Middle frontal gyrus (tissue), 1 donor: ENCODE measurements at regions not wholly inside any gene's neighbourhood (a gene's known extent, or its start where the extent isn't known, plus 50 kb on each side); places are given as distances from the start of the nearest gene placed in this dataset.
"Not testable (repeated sequence)": the region's sequence is repeated elsewhere in the genome, so short reads cannot be mapped to it uniquely, and the experiment has no call there.

Experiments used
- DNase-seq: peaks from one replicate; pipeline ENCODE4 v3.0.0-alpha.2; 2015; ENCODE audit warnings: low spot score; ENCODE audit errors: extremely low spot score

GRCh38 chr12:67759829-67760228 is 111.3 kb downstream of the DYRK2 start:
- DNase-seq = no peak

DNA sequence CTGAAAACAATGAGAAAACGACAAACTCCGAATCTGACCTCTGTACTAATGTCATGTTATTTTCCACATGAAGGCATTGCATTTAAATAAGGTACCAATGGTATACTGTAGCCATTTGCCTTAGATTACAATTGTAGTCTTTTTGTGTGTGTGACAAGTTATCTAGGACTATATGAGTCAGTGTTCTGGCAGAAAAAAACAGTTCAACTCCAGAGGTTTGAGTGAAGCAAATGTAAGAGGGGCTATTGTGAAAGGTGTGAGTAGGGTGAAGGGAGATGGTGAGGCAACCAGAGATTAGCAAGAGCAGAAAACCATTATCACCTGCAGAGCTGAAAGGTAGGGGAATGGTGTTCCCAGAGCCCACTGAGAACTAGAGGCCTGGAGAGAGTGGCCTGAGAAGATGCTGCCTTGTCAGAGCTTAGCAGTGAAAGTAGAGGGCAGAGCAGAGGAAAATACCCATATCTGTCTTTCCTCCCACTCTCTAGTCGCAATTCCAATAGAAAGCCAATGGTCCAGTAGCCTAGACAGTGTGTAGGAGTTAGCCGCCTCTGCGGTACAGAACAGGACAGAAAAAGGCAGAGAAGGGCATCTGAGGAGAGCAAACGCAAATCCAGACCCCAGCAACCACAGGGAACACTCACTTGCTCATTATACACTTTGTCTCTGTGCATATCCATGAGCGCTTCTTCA is 112.2 kb downstream of the DYRK2 start:
- DNase-seq = no peak

- no peak for DNase-seq
Observed at GRCh38 chr12:67761566-67761965, 113.0 kb downstream of the DYRK2 start.

- no peak for DNase-seq
Observed at GRCh38 chr12:67764055-67764454, 115.5 kb downstream of the DYRK2 start.

DNA sequence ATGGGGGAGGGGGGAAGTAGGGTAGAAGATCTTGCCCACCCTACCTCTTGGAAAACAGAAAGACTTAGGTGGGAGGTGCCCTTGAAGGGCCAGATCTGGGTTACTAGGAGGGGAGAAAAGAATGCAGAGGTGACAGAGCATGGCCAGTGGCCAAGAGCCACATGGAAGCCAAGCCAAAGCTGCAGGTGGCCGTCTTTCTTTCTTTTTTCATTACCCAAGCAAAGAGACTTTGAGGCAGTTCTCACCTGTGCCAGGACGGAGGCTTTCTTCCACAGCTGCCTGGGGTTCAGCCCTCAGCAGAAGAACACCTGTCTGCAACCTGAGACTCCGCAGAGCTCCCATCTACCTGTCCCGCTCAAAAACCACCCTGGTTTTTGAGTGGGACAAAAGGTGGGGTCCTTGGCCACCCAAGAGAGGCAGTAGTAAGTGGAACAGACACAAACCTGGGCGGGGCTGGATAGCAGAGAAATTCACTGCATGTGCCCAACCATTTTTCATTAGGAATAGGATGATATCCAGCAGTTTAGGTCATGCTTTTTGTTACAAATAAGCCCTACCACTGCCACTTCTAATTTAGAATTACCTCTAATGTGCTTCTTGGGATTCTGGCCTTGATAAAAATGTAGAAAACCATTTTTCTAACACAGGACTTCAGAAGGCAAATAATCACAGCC is 116.5 kb downstream of the DYRK2 start:
- no peak for DNase-seq

- DNase-seq = no peak
Observed at GRCh38 chr12:67765776-67766766, 117.5 kb downstream of the DYRK2 start.

- peak; percentile 9 for DNase-seq
Observed at GRCh38 chr12:67772267-67773169, 124.0 kb downstream of the DYRK2 start.

DNA sequence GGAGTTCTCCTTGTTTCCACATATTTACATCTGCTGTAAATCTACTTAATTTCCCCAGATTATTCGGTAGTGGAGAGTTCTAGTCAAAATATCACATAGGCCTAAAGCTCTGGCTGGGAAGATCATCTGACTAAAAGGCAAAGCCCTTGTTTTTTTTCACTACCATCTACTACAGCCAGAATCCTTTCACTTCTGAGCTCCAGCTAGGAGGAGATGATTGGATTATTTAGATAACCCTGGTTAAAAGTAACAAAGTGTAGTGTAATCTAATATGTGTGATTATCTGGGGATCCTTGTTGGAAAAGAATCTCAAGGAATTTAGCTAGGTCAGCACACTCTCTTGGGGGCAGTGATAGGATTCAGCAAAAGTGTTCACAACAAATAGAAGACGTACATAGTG is 125.4 kb downstream of the DYRK2 start:
- no peak for DNase-seq

GRCh38 chr12:67774983-67775587 is 126.5 kb downstream of the DYRK2 start:
- DNase-seq = no peak

DNA sequence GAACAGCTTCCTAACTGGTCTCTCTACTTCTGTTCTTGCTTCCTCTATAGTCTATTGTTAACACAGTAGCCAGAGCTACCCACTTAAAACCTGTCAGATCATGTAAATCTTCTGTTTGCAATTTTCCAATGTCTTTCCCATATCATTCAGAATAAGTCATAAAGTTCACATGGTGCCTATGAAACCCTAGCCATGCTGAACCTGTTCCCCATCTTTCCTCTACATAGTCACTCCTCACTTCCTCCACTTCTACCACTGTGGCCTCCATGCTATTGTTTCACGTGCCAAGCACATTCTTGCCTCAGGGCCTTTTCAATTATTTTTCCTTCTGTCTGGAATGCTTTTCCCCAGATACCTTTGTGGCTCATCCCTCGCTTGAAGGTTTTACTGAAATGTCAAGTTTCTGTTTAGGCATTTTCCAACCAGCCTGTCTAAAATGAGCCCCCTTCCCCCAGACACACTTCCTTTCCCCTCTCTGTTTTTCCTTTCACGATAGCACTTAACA is 132.1 kb downstream of the DYRK2 start:
- no peak for DNase-seq

GRCh38 chr12:67782573-67782972 is 134.0 kb downstream of the DYRK2 start:
- no peak for DNase-seq

GRCh38 chr12:67783393-67783792 is 134.8 kb downstream of the DYRK2 start:
- DNase-seq = no peak

DNA sequence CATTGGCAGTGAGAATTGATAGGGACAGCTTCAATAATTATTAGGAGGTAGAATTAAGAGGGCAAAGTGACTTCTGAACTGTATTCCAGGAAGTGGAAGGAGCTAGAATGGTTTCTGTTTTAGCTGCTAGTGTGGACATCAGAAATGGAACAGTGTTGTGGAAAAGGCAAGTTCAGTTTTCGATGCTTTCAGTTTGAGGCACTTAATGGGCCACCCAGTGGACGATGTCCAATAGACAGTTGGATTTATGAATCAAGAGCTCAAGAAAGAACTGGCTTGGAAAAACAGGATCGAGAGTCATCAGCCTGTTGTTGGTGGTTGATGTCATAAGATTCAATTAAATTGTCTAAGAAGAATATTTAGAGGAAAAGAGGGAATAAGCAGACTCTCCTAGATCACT is 136.3 kb downstream of the DYRK2 start:
- DNase-seq = no peak

DNA sequence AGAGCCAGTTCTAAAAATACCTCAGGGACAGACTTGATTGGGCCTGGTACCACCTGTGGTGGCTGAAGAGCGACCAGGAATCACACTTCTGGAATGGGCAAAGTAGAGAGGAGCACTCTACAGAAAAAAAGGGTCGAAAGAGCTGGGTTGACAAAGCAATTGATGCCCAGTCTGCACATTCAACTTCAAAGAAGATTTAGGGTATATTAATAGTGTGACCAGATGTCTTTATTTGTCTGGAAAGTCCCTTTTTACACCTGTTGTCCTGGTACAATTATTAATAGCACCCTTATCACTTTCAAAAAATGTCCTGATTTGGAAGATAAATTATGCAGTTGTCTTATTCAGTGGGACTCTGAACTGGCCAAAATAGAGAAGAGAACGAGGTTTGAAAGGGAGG is 137.5 kb downstream of the DYRK2 start:
- DNase-seq = no peak

DNA sequence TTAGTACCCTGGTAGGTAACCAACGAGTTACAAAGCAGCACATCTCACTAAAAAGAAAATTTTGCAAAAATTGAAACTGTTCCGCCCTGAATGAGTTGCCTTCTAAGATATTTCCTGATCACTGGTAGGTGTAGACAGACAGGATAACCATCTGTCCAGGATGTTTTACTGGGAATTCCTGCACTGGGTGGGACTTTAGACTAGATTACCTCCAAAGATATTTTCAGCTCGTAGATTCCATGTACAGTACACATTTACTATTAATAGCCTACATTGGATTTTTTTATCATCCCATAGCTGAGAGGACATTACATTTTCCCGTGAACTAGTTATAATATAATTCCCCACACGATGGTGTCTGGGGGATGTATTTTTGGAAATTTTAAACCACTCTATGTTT is 139.6 kb downstream of the DYRK2 start:
- no peak for DNase-seq

- DNase-seq = no peak
Observed at GRCh38 chr12:67789266-67789665, 140.7 kb downstream of the DYRK2 start.

DNA sequence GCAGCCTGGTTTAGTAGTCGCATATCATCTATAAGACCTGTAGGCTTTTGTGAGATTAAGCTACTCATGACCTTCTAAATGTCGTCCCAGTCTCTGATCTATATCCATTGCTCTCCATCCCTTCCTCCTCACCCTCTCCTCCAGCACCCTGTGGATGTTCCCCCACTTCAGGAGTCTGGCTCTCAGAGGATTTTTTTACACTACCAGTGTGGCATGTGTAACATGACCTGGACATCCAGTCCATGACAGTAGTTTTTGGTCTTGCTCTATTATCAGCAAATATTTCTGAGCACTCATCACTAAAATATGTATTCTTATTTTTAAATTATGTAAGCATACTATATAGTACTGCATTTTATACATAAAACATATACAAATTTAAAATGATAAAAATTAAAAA is 142.1 kb downstream of the DYRK2 start:
- DNase-seq = no peak

DNA sequence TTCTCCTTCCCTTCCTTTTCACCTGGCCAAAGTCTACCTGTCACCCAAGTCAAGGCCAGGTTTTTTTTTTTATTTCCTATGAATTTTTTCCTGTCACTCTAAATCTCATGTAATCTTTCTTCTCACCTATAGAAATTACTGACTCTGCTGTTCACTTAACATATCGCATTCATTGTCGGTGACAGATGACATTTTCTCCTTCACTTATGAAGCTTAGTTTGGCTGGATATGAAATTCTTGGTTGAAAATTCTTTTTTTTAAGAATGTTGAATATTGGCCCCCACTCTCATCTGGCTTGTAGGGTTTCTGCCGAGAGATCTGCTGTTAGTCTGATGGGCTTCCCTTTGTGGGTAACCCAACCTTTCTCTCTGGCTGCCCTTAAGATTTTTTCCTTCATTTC is 142.8 kb downstream of the DYRK2 start:
- not testable (repeated sequence) for DNase-seq

DNA sequence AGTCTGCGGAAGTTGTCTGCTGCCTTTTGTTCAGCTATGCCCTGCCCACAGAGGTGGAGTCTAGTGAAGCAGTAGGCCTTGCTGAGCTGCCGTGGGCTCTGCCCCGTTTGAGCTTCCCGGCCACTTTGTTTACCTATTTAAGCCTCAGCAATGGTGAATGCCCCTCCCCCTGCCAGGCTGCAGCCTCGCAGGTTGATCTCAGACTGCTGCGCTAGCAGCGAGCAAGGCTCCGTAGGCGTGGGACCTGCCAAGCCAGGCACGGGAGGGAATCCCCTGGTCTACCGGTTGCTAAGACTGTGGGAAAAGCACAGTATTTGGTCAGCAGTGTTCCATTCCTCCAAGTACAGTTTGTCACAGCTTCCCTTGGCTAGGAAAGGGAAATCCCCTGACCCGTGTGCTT is 143.6 kb downstream of the DYRK2 start:
- DNase-seq = no peak

DNA sequence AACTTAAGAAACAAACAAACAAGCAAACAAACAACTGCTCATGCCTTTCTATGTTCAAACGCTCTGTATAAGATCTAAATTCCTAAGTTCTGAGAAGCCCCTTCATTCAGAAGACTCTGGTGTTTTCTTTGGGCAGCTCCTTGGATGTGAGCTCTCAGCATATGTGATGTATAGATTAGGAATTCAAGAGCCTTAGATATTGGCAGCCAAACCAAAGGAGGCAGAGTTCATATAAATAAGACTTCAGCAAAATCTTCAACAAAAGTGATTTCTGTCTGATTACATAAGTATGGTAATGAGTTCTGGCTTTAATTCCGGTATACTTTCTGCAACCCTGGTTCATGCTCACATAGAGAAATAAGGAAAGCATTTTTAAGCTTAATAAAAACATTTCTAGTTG is 145.6 kb downstream of the DYRK2 start:
- no peak for DNase-seq
